ENCODE measurements at regions not wholly inside any gene's neighbourhood (a gene's known extent, or its start where the extent isn't known, plus 50 kb on each side); places are given as distances from the start of the nearest gene placed in this dataset.
"Not testable (repeated sequence)": the region's sequence is repeated elsewhere in the genome, so short reads cannot be mapped to it uniquely, and the experiment has no call there.

DNA sequence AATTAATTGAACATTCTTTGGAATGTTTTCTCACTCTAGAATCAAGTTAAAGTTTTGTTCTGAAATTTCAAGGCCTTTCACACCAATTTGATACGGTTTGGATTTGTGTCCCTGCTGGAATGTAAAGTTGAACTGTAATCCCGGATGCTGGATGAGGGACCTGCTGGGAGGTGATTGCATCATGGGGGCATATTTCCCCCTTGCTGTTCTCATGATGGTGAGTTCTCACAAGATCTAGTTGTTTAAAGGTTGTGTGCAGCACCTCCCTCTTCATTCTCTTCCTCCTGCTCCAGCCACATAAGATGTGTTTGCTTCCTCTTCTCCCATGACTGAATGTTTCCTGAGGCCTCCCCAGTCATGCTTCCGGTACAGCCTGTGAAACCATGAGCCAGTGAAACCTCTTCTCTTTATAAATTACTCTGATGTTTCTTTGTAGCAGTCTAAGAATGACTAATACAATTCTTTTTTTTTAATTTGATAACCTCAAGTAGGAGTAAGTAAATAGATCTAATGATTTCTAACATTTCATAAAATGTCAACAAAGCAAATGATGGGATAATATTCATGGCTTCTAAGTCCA lies 144.2 kb upstream of the CDH7 start:
- Histone ChIP-seq H4K8ac (replicated peaks; ENCODE audit: insufficient read length, low read depth, low read length) (no peak overlapping the region), H3K27ac (ENCODE audit: insufficient read length, low read depth, low read length) (no peak overlapping the region), H3K9ac (ENCODE audit: extremely low read depth, insufficient read length, low read length) (no peak overlapping the region), H3T11ph (ENCODE audit: low read length) (no peak overlapping the region), H3K4me1 (ENCODE audit: insufficient read depth, low read length) (no peaks in the 10 kb centered on the region), H2BK12ac (ENCODE audit: insufficient read length, low read depth, low read length) (no peak overlapping the region), H3K23ac (ENCODE audit: insufficient read length, low read depth, low read length) (no peak overlapping the region), H3K79me1 (ENCODE audit: insufficient read depth, low read depth, low read length, poor library complexity, severe bottlenecking) (no peaks in the 10 kb centered on the region), H3K4ac (ENCODE audit: low read depth, low read length) (no peak overlapping the region), H2BK15ac (ENCODE audit: low read depth, low read length) (no peak overlapping the region), H3K18ac (ENCODE audit: insufficient read length, low read depth, low read length) (no peak overlapping the region), H2BK5ac (ENCODE audit: insufficient read length, low read length) (no peak overlapping the region), H4K91ac (ENCODE audit: insufficient read length, low read depth, low read length) (no peak overlapping the region), H2AK5ac (ENCODE audit: insufficient read length, low read length) (no peak overlapping the region), H2AFZ (ENCODE audit: low read length) (no peak overlapping the region), H2BK20ac (ENCODE audit: low read depth, low read length, poor library complexity, severe bottlenecking) (no peak overlapping the region), H2BK120ac (ENCODE audit: low read depth, low read length, poor library complexity, severe bottlenecking) (no peak overlapping the region), H3K79me2 (ENCODE audit: insufficient read depth, low read length) (no peaks in the 10 kb centered on the region), H3K14ac (ENCODE audit: insufficient read depth, low read length) (no peak overlapping the region), H3K23me2 (ENCODE audit: insufficient read length, low read depth, low read length, poor library complexity, severe bottlenecking) (no peaks in the 10 kb centered on the region), H3K4me2 (ENCODE audit: insufficient read depth, insufficient read length, low read length) (no peak overlapping the region), H4K5ac (ENCODE audit: insufficient read length, low read depth, low read length) (no peak overlapping the region), H3K27me3 (ENCODE audit: insufficient read depth, low read length) (peaks cover 4% of the 10 kb centered on the region; the same call in 1 of the 2 replicates), H3K9me3 (ENCODE audit: control insufficient read depth, low read depth, low read length) (no peaks in the 10 kb centered on the region), H4K20me1 (ENCODE audit: control insufficient read depth, insufficient read depth, insufficient read length) (no peaks in the 10 kb centered on the region), H3K56ac (ENCODE audit: insufficient read length, low read depth, low read length) (no peak overlapping the region)
- TF ChIP-seq, protein P1, sequence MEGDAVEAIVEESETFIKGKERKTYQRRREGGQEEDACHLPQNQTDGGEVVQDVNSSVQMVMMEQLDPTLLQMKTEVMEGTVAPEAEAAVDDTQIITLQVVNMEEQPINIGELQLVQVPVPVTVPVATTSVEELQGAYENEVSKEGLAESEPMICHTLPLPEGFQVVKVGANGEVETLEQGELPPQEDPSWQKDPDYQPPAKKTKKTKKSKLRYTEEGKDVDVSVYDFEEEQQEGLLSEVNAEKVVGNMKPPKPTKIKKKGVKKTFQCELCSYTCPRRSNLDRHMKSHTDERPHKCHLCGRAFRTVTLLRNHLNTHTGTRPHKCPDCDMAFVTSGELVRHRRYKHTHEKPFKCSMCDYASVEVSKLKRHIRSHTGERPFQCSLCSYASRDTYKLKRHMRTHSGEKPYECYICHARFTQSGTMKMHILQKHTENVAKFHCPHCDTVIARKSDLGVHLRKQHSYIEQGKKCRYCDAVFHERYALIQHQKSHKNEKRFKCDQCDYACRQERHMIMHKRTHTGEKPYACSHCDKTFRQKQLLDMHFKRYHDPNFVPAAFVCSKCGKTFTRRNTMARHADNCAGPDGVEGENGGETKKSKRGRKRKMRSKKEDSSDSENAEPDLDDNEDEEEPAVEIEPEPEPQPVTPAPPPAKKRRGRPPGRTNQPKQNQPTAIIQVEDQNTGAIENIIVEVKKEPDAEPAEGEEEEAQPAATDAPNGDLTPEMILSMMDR (conservative IDR thresholded peaks at IDR 0.05): no peak
- Mint-ChIP-seq H3K9me3 (peaks cover 1 to 3% of the 10 kb centered on the region in 2 experiments; a peak in 2 of 5 replicates), H3K36me3 (ENCODE audit: insufficient read depth in 1 of 3, low read depth in 3 of 3) (peaks cover 0 to 4% (median 2%) of the 10 kb centered on the region in 3 experiments; a peak in 2 of 7 replicates), H3K27me3 (ENCODE audit: low read depth) (peaks cover 57% of the 10 kb centered on the region), H3K27ac (no peak overlapping the region), H3K4me1 (peaks cover 15 to 21% of the 10 kb centered on the region in 2 experiments), H3K4me3 (no peak overlapping the region)
- no CpG with 5 or more reads among the region's 3 CpGs for WGBS (ENCODE audit: extremely low coverage, insufficient read length, low lambda C conversion rate)
- no peak for DNase-seq

DNA sequence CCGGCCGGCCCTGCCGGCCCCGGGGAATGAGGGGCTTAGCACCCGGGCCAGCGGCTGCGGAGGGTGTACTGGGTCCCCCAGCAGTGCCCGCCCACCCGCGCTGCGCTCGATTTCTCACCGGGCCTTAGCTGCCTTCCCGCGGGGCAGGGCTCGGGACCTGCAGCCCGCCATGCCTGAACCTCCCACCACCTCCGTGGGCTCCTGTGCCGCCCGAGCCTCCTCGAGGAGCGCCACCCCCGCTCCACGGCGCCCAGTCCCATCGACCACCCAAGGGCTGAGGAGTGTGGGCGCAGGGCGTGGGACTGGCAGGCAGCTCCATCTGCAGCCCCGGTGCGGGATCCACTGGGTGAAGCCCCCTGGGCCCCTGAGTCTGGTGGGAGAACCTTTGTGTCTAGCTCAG lies 145.5 kb upstream of the CDH7 start:
- H3K4ac ChIP-seq (ENCODE audit: low read depth, low read length); H2BK120ac ChIP-seq (ENCODE audit: low read depth, low read length, poor library complexity, severe bottlenecking); H3K9me3 Mint-ChIP-seq; H3K9ac ChIP-seq (ENCODE audit: extremely low read depth, insufficient read length, low read length); H3K27me3 ChIP-seq (ENCODE audit: insufficient read depth, low read length); H3K36me3 Mint-ChIP-seq (ENCODE audit: insufficient read depth in 1 of 3, low read depth in 3 of 3); H3K4me2 ChIP-seq (ENCODE audit: insufficient read depth, insufficient read length, low read length); H4K20me1 ChIP-seq (ENCODE audit: control insufficient read depth, insufficient read depth, insufficient read length); H2BK5ac ChIP-seq (ENCODE audit: insufficient read length, low read length); H2AK5ac ChIP-seq (ENCODE audit: insufficient read length, low read length); H2BK12ac ChIP-seq (ENCODE audit: insufficient read length, low read depth, low read length); H3T11ph ChIP-seq (ENCODE audit: low read length); H3K18ac ChIP-seq (ENCODE audit: insufficient read length, low read depth, low read length); H3K79me1 ChIP-seq (ENCODE audit: insufficient read depth, low read depth, low read length, poor library complexity, severe bottlenecking); H3K14ac ChIP-seq (ENCODE audit: insufficient read depth, low read length); H2AFZ ChIP-seq (ENCODE audit: low read length); H3K79me2 ChIP-seq (ENCODE audit: insufficient read depth, low read length); H4K8ac ChIP-seq (replicated peaks; ENCODE audit: insufficient read length, low read depth, low read length); H3K4me3 Mint-ChIP-seq; H3K4me1 ChIP-seq (ENCODE audit: insufficient read depth, low read length); H3K9me3 ChIP-seq (ENCODE audit: control insufficient read depth, low read depth, low read length); H3K23ac ChIP-seq (ENCODE audit: insufficient read length, low read depth, low read length); H4K5ac ChIP-seq (ENCODE audit: insufficient read length, low read depth, low read length); H3K27ac Mint-ChIP-seq; H3K27ac ChIP-seq (ENCODE audit: insufficient read length, low read depth, low read length); DNase-seq; H2BK20ac ChIP-seq (ENCODE audit: low read depth, low read length, poor library complexity, severe bottlenecking); H3K23me2 ChIP-seq (ENCODE audit: insufficient read length, low read depth, low read length, poor library complexity, severe bottlenecking); H2BK15ac ChIP-seq (ENCODE audit: low read depth, low read length); H3K56ac ChIP-seq (ENCODE audit: insufficient read length, low read depth, low read length); H4K91ac ChIP-seq (ENCODE audit: insufficient read length, low read depth, low read length); H3K4me1 Mint-ChIP-seq: not testable (repeated sequence)
- peaks cover 46% of the 10 kb centered on the region for H3K27me3 Mint-ChIP-seq (ENCODE audit: low read depth)
- WGBS (ENCODE audit: extremely low coverage, insufficient read length, low lambda C conversion rate): no CpG with 5 or more reads among the region's 30 CpGs
